Prostate gland (tissue), 2 donors: ENCODE measurements at regions not wholly inside any gene's neighbourhood (a gene's known extent, or its start where the extent isn't known, plus 50 kb on each side); places are given as distances from the start of the nearest gene placed in this dataset.

Experiments
- CTCF ChIP-seq, 4 experiments: fragments of 200-600 bp in 2 of 4; fragments of 450-650 bp in 2 of 4; sonication (generic) in 2 of 4; IDR thresholded peaks; 1 replicate in 3 of 4; 2 replicates in 1 of 4; pipeline ENCODE4 v1.5.1; 2016 to 2019; ENCODE audit warnings: antibody characterized with exemption in 4 of 4, mild to moderate bottlenecking in 2 of 4, moderate library complexity in 2 of 4
- POLR2A ChIP-seq: fragments of 450-650 bp; IDR thresholded peaks from one replicate; pipeline ENCODE4 v1.6.1; 2016; ENCODE audit warnings: antibody characterized with exemption, mild to moderate bottlenecking

GRCh38 chr18:24947521-24948305 is 404.3 kb downstream of the ZNF521 start:
- no peak for TF ChIP-seq CTCF (IDR thresholded peaks at IDR 0.05)
- TF ChIP-seq POLR2A, result no peak
